ENCODE measurements at regions not wholly inside any gene's neighbourhood (a gene's known extent, or its start where the extent isn't known, plus 50 kb on each side); places are given as distances from the start of the nearest gene placed in this dataset.

- H3K4me3 ChIP-seq: no peak overlapping the region
- WGBS, 3 donors: 65 to 76% (median 75%) methylated on average over 5 of the region's 5 CpGs
- no peaks in the 10 kb centered on the region for H3K36me3 ChIP-seq
- no peaks in the 10 kb centered on the region for H3K27me3 ChIP-seq
- no peak for TF ChIP-seq EP300 (IDR thresholded peaks at IDR 0.05)
- TF ChIP-seq, protein P1, sequence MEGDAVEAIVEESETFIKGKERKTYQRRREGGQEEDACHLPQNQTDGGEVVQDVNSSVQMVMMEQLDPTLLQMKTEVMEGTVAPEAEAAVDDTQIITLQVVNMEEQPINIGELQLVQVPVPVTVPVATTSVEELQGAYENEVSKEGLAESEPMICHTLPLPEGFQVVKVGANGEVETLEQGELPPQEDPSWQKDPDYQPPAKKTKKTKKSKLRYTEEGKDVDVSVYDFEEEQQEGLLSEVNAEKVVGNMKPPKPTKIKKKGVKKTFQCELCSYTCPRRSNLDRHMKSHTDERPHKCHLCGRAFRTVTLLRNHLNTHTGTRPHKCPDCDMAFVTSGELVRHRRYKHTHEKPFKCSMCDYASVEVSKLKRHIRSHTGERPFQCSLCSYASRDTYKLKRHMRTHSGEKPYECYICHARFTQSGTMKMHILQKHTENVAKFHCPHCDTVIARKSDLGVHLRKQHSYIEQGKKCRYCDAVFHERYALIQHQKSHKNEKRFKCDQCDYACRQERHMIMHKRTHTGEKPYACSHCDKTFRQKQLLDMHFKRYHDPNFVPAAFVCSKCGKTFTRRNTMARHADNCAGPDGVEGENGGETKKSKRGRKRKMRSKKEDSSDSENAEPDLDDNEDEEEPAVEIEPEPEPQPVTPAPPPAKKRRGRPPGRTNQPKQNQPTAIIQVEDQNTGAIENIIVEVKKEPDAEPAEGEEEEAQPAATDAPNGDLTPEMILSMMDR (IDR thresholded peaks at IDR 0.05): no peak
- TF ChIP-seq POLR2A (IDR thresholded peaks at IDR 0.05): no peak
- no peaks in the 10 kb centered on the region for H3K4me1 ChIP-seq (ENCODE audit: insufficient read depth)
- H3K27ac ChIP-seq: no peak overlapping the region
- DNase-seq: no peak
- intact Hi-C loops (cut with DNase I): no loop called here
- H3K9me3 ChIP-seq: no peaks in the 10 kb centered on the region
These were observed 957.5 kb upstream of the CDH9 start for GRCh38 chr5:27995867-27996266.

- no peak for DNase-seq
These were observed 939.9 kb upstream of the CDH9 start for GRCh38 chr5:27978322-27978721.

GRCh38 chr5:27969157-27969556, 930.8 kb upstream of the CDH9 start:
- intact Hi-C loops (cut with DNase I): no loop called here
- Histone ChIP-seq H3K36me3 (no peaks in the 10 kb centered on the region), H3K4me1 (ENCODE audit: insufficient read depth) (no peaks in the 10 kb centered on the region), H3K27ac (no peak overlapping the region), H3K9me3 (no peaks in the 10 kb centered on the region), H3K27me3 (no peaks in the 10 kb centered on the region), H3K4me3 (no peak overlapping the region)
- TF ChIP-seq, protein P1 (IDR thresholded peaks at IDR 0.05): no peak
- TF ChIP-seq POLR2A (IDR thresholded peaks at IDR 0.05) (no peak), EP300 (IDR thresholded peaks at IDR 0.05) (no peak)
- no peak for DNase-seq

More at GRCh38 chr5:27978322-27978721, 939.9 kb upstream of the CDH9 start:
- TF ChIP-seq EP300 (IDR thresholded peaks at IDR 0.05) (no peak), POLR2A (IDR thresholded peaks at IDR 0.05) (no peak)
- TF ChIP-seq, protein P1 (IDR thresholded peaks at IDR 0.05): no peak
- H3K4me1 ChIP-seq (ENCODE audit: insufficient read depth): no peaks in the 10 kb centered on the region
- H3K9me3 ChIP-seq: no peaks in the 10 kb centered on the region
- H3K4me3 ChIP-seq: no peak overlapping the region
- intact Hi-C loops (cut with DNase I): no loop called here
- no peaks in the 10 kb centered on the region for H3K27me3 ChIP-seq
- H3K36me3 ChIP-seq: no peaks in the 10 kb centered on the region
- H3K27ac ChIP-seq: no peak overlapping the region

DNA sequence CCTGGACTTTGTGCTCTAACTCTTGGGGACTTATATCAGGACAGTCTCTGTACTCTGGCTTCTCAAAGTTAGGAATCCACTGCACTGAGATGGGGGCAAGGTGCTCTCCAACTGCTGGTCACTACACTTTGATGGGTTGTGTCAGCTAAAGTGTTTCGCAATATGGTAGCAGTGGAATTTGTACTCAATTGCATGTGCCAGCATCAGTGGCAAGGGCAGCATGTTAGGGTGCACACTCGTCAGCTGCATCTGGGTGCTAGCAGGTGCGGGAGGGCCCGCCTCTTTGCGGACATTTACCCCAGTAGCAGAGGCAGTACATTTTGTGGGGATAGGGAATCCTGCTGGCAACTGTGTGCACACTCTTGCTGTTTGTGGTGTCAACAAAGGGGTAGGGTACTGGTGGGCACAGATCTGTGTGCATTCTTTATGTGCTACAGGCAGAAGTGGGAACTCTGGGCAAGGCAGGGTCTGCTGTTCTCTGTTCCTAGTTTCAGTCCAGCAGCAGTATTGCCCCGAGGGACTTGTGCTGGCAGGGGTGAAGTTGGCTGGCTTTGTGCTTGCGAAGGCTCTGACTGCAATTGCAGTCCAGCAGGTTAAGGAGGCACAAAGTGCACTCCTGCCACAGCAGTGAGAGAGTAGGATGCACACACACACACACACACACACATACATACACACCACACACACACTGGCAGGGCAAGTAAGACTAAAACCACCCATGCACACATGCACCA, 924.8 kb upstream of the CDH9 start:
- intact Hi-C loops (cut with DNase I): no loop called here
- Histone ChIP-seq H3K4me3 (no peak overlapping the region), H3K36me3 (no peaks in the 10 kb centered on the region), H3K27me3 (no peaks in the 10 kb centered on the region), H3K9me3 (no peaks in the 10 kb centered on the region), H3K27ac (no peak overlapping the region), H3K4me1 (ENCODE audit: insufficient read depth) (no peaks in the 10 kb centered on the region)
- TF ChIP-seq, protein P1 (IDR thresholded peaks at IDR 0.05): no peak
- TF ChIP-seq EP300 (IDR thresholded peaks at IDR 0.05): no peak
- TF ChIP-seq POLR2A (IDR thresholded peaks at IDR 0.05): no peak
- 92 to 95% (median 92%) methylated on average over 6 to 7 of the region's 7 CpGs for WGBS, 3 donors
- DNase-seq: no peak

Data from ovary (tissue), 7 donors.